ENCODE measurements at regions not wholly inside any gene's neighbourhood (a gene's known extent, or its start where the extent isn't known, plus 50 kb on each side); places are given as distances from the start of the nearest gene placed in this dataset.

- TF ChIP-seq CTCF (IDR thresholded peaks at IDR 0.05): no peak
- no peak for TF ChIP-seq POLR2A (IDR thresholded peaks at IDR 0.05)
Observed at GRCh38 chr2:125373293-125373692, 1282.7 kb upstream of the GYPC start.

Data from right lobe of liver (tissue), 4 donors.